ENCODE measurements at regions not wholly inside any gene's neighbourhood (a gene's known extent, or its start where the extent isn't known, plus 50 kb on each side); places are given as distances from the start of the nearest gene placed in this dataset.
"Not testable (repeated sequence)": the region's sequence is repeated elsewhere in the genome, so short reads cannot be mapped to it uniquely, and the experiment has no call there.

DNA sequence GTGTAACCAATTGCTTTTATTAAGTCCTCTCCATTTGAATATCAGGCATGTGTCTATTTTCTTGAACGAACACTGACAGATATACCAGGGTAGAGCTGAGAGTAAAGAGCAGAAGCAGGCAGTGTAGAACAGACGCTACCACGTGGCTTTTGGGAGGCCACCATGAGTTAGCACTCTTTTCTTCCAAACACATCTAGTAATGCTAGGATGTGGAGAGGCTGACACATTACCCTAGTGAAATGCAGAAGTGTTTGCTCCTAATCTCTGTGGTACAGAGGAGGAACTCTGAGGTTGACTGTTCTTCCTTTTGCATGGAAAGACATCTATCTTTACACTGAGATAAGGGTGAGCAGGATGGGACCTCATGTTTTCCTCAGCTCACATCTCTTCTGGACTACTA lies 216.3 kb downstream of the SATB1 start:
- H3K4me2 ChIP-seq, result no peak overlapping the region

DNA sequence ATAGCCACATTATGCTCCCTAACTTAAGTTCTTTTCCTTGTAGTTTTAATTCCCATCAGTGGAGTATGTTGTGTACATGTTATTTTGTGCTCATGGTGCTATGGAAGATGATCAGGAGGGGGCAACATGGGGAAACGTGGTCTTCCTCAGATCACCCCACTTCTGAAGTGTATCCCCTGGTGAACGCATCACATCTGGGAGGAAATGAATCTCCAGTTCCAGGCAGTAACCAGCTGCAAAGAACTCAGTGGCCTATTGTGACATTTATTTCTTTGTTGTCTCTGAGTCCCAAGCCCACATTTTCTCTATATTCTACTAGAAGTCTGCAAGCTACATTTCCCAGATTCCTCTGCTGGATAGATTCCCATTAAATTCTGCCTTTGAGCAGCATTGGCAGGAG lies 217.0 kb downstream of the SATB1 start:
- H3K27ac ChIP-seq, result no peak overlapping the region
- TF ChIP-seq CTCF (conservative IDR thresholded peaks at IDR 0.05; ENCODE audit: low read depth, low read length), result no peak

More for the DNA sequence above, 216.3 kb downstream of the SATB1 start:
- Histone ChIP-seq H2AFZ (ENCODE audit: low read depth) (no peak overlapping the region), H3K36me3 (ENCODE audit: insufficient read depth) (no peaks in the 10 kb centered on the region), H3K9ac (no peak overlapping the region), H3K79me2 (ENCODE audit: insufficient read depth, low read depth) (no peaks in the 10 kb centered on the region), H3K27ac (no peak overlapping the region), H3K27me3 (ENCODE audit: insufficient read depth, low read depth) (no peaks in the 10 kb centered on the region), H4K20me1 (ENCODE audit: insufficient read depth) (no peaks in the 10 kb centered on the region), H3K4me3 (IDR thresholded peaks at IDR 0.05; ENCODE audit: insufficient read depth, low read depth, low read length) (no peak overlapping the region), H3K4me1 (ENCODE audit: low read depth, poor library complexity, severe bottlenecking) (no peaks in the 10 kb centered on the region)
- no peak for TF ChIP-seq CTCF (conservative IDR thresholded peaks at IDR 0.05; ENCODE audit: low read depth, low read length)

DNA sequence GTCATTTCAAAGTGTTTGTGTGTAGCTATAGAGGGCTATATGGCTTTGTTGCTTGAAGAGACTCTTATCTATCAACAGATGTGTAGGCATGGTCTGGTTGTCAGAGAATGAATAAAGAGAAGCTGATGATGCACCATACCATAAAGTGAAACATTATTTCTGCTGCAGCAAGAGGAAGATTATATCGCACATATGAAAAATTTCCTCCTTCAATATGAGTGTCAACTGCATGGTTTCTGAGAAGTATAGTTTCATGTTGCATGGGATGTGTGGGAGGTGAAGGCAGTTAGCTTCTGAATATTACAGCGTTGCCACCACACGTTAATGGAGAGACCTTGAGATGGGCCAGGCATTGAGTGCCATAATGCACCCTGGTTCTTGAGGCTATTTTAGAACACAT lies 217.9 kb downstream of the SATB1 start:
- Histone ChIP-seq H3K27ac (no peak overlapping the region), H3K4me3 (IDR thresholded peaks at IDR 0.05; ENCODE audit: insufficient read depth, low read depth, low read length) (no peak overlapping the region), H3K36me3 (ENCODE audit: insufficient read depth) (no peaks in the 10 kb centered on the region), H3K27me3 (ENCODE audit: insufficient read depth, low read depth) (no peaks in the 10 kb centered on the region), H2AFZ (ENCODE audit: low read depth) (no peak overlapping the region), H3K79me2 (ENCODE audit: insufficient read depth, low read depth) (no peaks in the 10 kb centered on the region), H3K4me1 (ENCODE audit: low read depth, poor library complexity, severe bottlenecking) (no peaks in the 10 kb centered on the region), H4K20me1 (ENCODE audit: insufficient read depth) (no peaks in the 10 kb centered on the region), H3K4me2 (no peak overlapping the region), H3K9ac (no peak overlapping the region)
- no peak for TF ChIP-seq CTCF (conservative IDR thresholded peaks at IDR 0.05; ENCODE audit: low read depth, low read length)

More for the DNA sequence above, 217.0 kb downstream of the SATB1 start:
- no peaks in the 10 kb centered on the region for H3K27me3 ChIP-seq (ENCODE audit: insufficient read depth, low read depth)
- no peak overlapping the region for H3K4me3 ChIP-seq (IDR thresholded peaks at IDR 0.05; ENCODE audit: insufficient read depth, low read depth, low read length)
- H3K79me2 ChIP-seq (ENCODE audit: insufficient read depth, low read depth), result no peaks in the 10 kb centered on the region
- H3K9ac ChIP-seq, result no peak overlapping the region
- H3K36me3 ChIP-seq (ENCODE audit: insufficient read depth), result no peaks in the 10 kb centered on the region
- no peak overlapping the region for H3K4me2 ChIP-seq
- H4K20me1 ChIP-seq (ENCODE audit: insufficient read depth), result no peaks in the 10 kb centered on the region
- H3K4me1 ChIP-seq (ENCODE audit: low read depth, poor library complexity, severe bottlenecking), result no peaks in the 10 kb centered on the region
- no peak overlapping the region for H2AFZ ChIP-seq (ENCODE audit: low read depth)

DNA sequence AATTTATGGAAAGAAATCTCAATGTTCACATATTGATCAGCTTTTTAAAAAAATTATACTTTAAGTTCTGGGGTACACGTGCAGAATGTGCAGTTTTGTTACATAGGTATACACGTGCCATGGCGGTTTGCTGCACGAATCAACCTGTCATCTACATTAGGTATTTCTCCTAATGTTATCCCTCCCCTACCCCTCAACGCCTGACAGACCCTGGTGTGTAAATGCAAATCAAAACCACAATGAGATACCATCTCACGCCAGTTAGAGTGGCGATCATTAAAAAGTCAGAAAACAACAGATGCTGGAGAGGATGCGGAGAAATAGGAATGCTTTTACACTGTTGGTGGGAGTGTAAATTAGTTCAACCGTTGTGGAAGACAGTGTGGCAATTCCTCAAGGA lies 219.4 kb downstream of the SATB1 start:
- not testable (repeated sequence) for H3K79me2 ChIP-seq (ENCODE audit: insufficient read depth, low read depth); H3K4me1 ChIP-seq (ENCODE audit: low read depth, poor library complexity, severe bottlenecking); H3K36me3 ChIP-seq (ENCODE audit: insufficient read depth); H3K4me3 ChIP-seq (IDR thresholded peaks at IDR 0.05; ENCODE audit: insufficient read depth, low read depth, low read length); H3K4me2 ChIP-seq; H3K9ac ChIP-seq; H2AFZ ChIP-seq (ENCODE audit: low read depth); H4K20me1 ChIP-seq (ENCODE audit: insufficient read depth); H3K27me3 ChIP-seq (ENCODE audit: insufficient read depth, low read depth); H3K27ac ChIP-seq

- H3K4me3 ChIP-seq (IDR thresholded peaks at IDR 0.05; ENCODE audit: insufficient read depth, low read depth, low read length), result no peak overlapping the region
- no peaks in the 10 kb centered on the region for H3K36me3 ChIP-seq (ENCODE audit: insufficient read depth)
- H3K9ac ChIP-seq, result no peak overlapping the region
- no peak overlapping the region for H2AFZ ChIP-seq (ENCODE audit: low read depth)
- TF ChIP-seq CTCF (conservative IDR thresholded peaks at IDR 0.05; ENCODE audit: low read depth, low read length), result no peak
- no peaks in the 10 kb centered on the region for H3K4me1 ChIP-seq (ENCODE audit: low read depth, poor library complexity, severe bottlenecking)
- H4K20me1 ChIP-seq (ENCODE audit: insufficient read depth), result no peaks in the 10 kb centered on the region
- no peaks in the 10 kb centered on the region for H3K79me2 ChIP-seq (ENCODE audit: insufficient read depth, low read depth)
- no peak overlapping the region for H3K27ac ChIP-seq
- H3K27me3 ChIP-seq (ENCODE audit: insufficient read depth, low read depth), result no peaks in the 10 kb centered on the region
- no peak overlapping the region for H3K4me2 ChIP-seq
Measured at GRCh38 chr3:18201315-18201714, 223.8 kb downstream of the SATB1 start.
